ENCODE measurements at regions not wholly inside any gene's neighbourhood (a gene's known extent, or its start where the extent isn't known, plus 50 kb on each side); places are given as distances from the start of the nearest gene placed in this dataset.

DNA sequence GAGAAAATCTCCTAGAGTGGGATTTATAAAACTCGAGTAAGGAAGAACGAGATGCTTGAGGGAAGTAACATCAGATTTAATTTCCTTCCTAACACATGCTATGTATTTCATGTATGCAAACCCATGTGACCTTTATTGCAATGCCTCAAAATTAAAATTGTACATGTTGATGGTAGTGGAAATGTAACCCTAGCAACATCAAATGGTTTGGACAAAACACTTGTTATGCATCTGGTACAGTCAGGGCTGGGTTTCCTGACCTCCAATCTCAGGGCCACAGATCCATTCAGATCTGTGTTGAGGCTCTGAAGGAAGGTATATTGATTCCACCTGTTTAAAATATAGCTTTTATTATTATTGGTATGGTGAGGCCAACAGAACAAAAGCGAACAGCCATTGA lies 246.0 kb downstream of the WNT5A start:
- TF ChIP-seq POLR2A (IDR thresholded peaks at IDR 0.05) (no peak), POLR2AphosphoS5 (IDR thresholded peaks at IDR 0.05) (no peak)
- TF ChIP-seq, protein P1, sequence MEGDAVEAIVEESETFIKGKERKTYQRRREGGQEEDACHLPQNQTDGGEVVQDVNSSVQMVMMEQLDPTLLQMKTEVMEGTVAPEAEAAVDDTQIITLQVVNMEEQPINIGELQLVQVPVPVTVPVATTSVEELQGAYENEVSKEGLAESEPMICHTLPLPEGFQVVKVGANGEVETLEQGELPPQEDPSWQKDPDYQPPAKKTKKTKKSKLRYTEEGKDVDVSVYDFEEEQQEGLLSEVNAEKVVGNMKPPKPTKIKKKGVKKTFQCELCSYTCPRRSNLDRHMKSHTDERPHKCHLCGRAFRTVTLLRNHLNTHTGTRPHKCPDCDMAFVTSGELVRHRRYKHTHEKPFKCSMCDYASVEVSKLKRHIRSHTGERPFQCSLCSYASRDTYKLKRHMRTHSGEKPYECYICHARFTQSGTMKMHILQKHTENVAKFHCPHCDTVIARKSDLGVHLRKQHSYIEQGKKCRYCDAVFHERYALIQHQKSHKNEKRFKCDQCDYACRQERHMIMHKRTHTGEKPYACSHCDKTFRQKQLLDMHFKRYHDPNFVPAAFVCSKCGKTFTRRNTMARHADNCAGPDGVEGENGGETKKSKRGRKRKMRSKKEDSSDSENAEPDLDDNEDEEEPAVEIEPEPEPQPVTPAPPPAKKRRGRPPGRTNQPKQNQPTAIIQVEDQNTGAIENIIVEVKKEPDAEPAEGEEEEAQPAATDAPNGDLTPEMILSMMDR (IDR thresholded peaks at IDR 0.05) = no peak
